Testis (tissue), 2 donors: ENCODE measurements at regions not wholly inside any gene's neighbourhood (a gene's known extent, or its start where the extent isn't known, plus 50 kb on each side); places are given as distances from the start of the nearest gene placed in this dataset.

Experiments
- CTCF ChIP-seq, 3 experiments: fragments of 450-650 bp in 2 of 3; fragments of 200-600 bp in 1 of 3; sonication (generic) in 1 of 3; IDR thresholded peaks; one replicate each; pipeline ENCODE4 v1.5.1; 2016 to 2019; ENCODE audit warnings: antibody characterized with exemption in 3 of 3, mild to moderate bottlenecking in 2 of 3, moderate library complexity in 1 of 3
- POLR2A ChIP-seq: fragments of 450-650 bp; IDR thresholded peaks from one replicate; pipeline ENCODE4 v1.6.1; 2017; ENCODE audit warnings: antibody characterized with exemption, mild to moderate bottlenecking, moderate library complexity

GRCh38 chr1:65509912-65510680 is 89.6 kb downstream of the LEPR start:
- no peak for TF ChIP-seq CTCF (IDR thresholded peaks at IDR 0.05)
- TF ChIP-seq POLR2A = no peak
